ENCODE measurements at regions not wholly inside any gene's neighbourhood (a gene's known extent, or its start where the extent isn't known, plus 50 kb on each side); places are given as distances from the start of the nearest gene placed in this dataset.

GRCh38 chr5:22928821-22929482, 75.8 kb upstream of the CDH12 start:
- TF ChIP-seq CTCF (conservative IDR thresholded peaks at IDR 0.05): no peak
- TF ChIP-seq EZH2 (IDR thresholded peaks at IDR 0.05; ENCODE audit: low read depth): no peak

All from PC-9 (cell line).